SU-DHL-6 (cell line): ENCODE measurements at regions not wholly inside any gene's neighbourhood (a gene's known extent, or its start where the extent isn't known, plus 50 kb on each side); places are given as distances from the start of the nearest gene placed in this dataset.

Experiments
- H2AFZ ChIP-seq: fragments of 200-600 bp; sonication (generic); 2 replicates; pipeline ENCODE4 v1.6.1; 2014; ENCODE audit warnings: low read depth, mild to moderate bottlenecking, moderate library complexity, mixed read lengths, antibody characterized with exemption, low read length; ENCODE audit not compliant: severe bottlenecking
- H3F3A ChIP-seq: fragments of 200-600 bp; shearing (Covaris generic); 2 replicates; pipeline ENCODE4 v1.6.0; 2016; ENCODE audit warnings: antibody characterized with exemption, mild to moderate bottlenecking; ENCODE audit not compliant: insufficient read depth
- H3K27ac ChIP-seq: fragments of 200-600 bp; sonication (generic); 2 replicates; pipeline ENCODE4 v1.5.1; 2016; ENCODE audit warnings: low read depth, mild to moderate bottlenecking, low read length, moderate library complexity, mixed read lengths
- H3K27me3 ChIP-seq: fragments of 200-600 bp; sonication (generic), shearing (Covaris generic); 2 replicates; pipeline ENCODE4 v1.6.0; 2014; ENCODE audit warnings: mild to moderate bottlenecking, low read length
- H3K36me3 ChIP-seq: fragments of 200-600 bp; sonication (generic); 2 replicates; pipeline ENCODE4 v1.6.1; 2014; ENCODE audit warnings: mild to moderate bottlenecking, low read length, mixed read lengths
- H3K4me2 ChIP-seq: fragments of 300-600, 200-600 bp; shearing (Covaris generic), sonication (generic); 2 replicates; pipeline ENCODE4 v1.6.0; 2014; ENCODE audit warnings: low read length, low read depth, mild to moderate bottlenecking; ENCODE audit not compliant: poor library complexity, severe bottlenecking
- H3K4me3 ChIP-seq: fragments of 200-600 bp; sonication (generic); 2 replicates; pipeline ENCODE4 v1.5.1; 2014; ENCODE audit warnings: antibody characterized with exemption, low read length, mild to moderate bottlenecking, mixed read lengths; ENCODE audit not compliant: insufficient read depth, poor library complexity, severe bottlenecking
- H3K79me2 ChIP-seq: fragments of 200-600 bp; sonication (generic); 2 replicates; pipeline ENCODE4 v1.6.1; 2014; ENCODE audit warnings: mild to moderate bottlenecking, low read length, moderate library complexity; ENCODE audit not compliant: insufficient read depth
- H3K9ac ChIP-seq: fragments of 200-600 bp; sonication (generic); 2 replicates; pipeline ENCODE4 v1.7.0; 2014; ENCODE audit warnings: mild to moderate bottlenecking, low read length
- H3K9me2 ChIP-seq: fragments of 200-600 bp; sonication (generic); replicated peaks from 2 replicates; pipeline ENCODE4 v1.6.1; 2014; ENCODE audit warnings: low read length; ENCODE audit not compliant: insufficient read depth
- H3K9me3 ChIP-seq: fragments of 200-600 bp; sonication (generic); 2 replicates; pipeline ENCODE4 v1.6.1; 2014; ENCODE audit warnings: low read length, mixed read lengths; ENCODE audit not compliant: insufficient read depth
- H4K20me1 ChIP-seq: fragments of 200-600 bp; sonication (generic); 2 replicates; pipeline ENCODE4 v1.6.1; 2014; ENCODE audit warnings: low read depth, mild to moderate bottlenecking, antibody characterized with exemption, low read length, moderate library complexity, mixed read lengths
- CTCF ChIP-seq: fragments of 200-600 bp; sonication (generic); IDR thresholded peaks from one replicate; pipeline ENCODE4 v1.5.1; 2017; ENCODE audit warnings: antibody characterized with exemption, mild to moderate bottlenecking, low read length, moderate library complexity; ENCODE audit not compliant: insufficient read depth, poor library complexity, severe bottlenecking
- EZH2phosphoT487 ChIP-seq: fragments of 200-600 bp; sonication (generic), shearing (Covaris generic); conservative IDR thresholded peaks from 2 replicates; pipeline ENCODE4 v1.6.1; 2018; ENCODE audit warnings: mild to moderate bottlenecking, antibody characterized with exemption, low read length, moderate library complexity, mixed read lengths

- Histone ChIP-seq H3K27ac (no peak overlapping the region), H3K36me3 (no peaks in the 10 kb centered on the region), H3F3A (no peaks in the 10 kb centered on the region), H3K4me2 (no peak overlapping the region), H4K20me1 (no peaks in the 10 kb centered on the region), H3K27me3 (no peaks in the 10 kb centered on the region), H3K79me2 (no peaks in the 10 kb centered on the region), H3K4me3 (no peak overlapping the region), H3K9me2 (no peaks in the 10 kb centered on the region), H3K9ac (no peak overlapping the region), H3K9me3 (no peaks in the 10 kb centered on the region), H2AFZ (no peak overlapping the region)
- no peak for TF ChIP-seq CTCF
- no peak for TF ChIP-seq EZH2phosphoT487
Measured at GRCh38 chr1:10908266-10908665, 104.2 kb upstream of the TARDBP start.

- no peak overlapping the region for H3K9ac ChIP-seq
- no peaks in the 10 kb centered on the region for H3F3A ChIP-seq
- no peaks in the 10 kb centered on the region for H3K27me3 ChIP-seq
- no peaks in the 10 kb centered on the region for H3K79me2 ChIP-seq
- TF ChIP-seq EZH2phosphoT487: no peak
- peak; percentile 75 for TF ChIP-seq CTCF
- no peak overlapping the region for H3K27ac ChIP-seq
- no peaks in the 10 kb centered on the region for H3K9me3 ChIP-seq
- H2AFZ ChIP-seq: peak overlapping the region; percentile 62
- H3K4me3 ChIP-seq: no peak overlapping the region
- H3K4me2 ChIP-seq: no peak overlapping the region
- no peaks in the 10 kb centered on the region for H3K9me2 ChIP-seq
- no peaks in the 10 kb centered on the region for H3K36me3 ChIP-seq
- no peaks in the 10 kb centered on the region for H4K20me1 ChIP-seq
Measured at GRCh38 chr1:10909697-10910680, 102.5 kb upstream of the TARDBP start.

GRCh38 chr1:10910681-10911489 lies 101.6 kb upstream of the TARDBP start:
- Histone ChIP-seq H3K9me3 (no peaks in the 10 kb centered on the region), H3K4me3 (no peak overlapping the region), H2AFZ (no peak overlapping the region), H3F3A (no peaks in the 10 kb centered on the region), H3K27ac (no peak overlapping the region), H3K9me2 (no peaks in the 10 kb centered on the region), H3K4me2 (no peak overlapping the region), H4K20me1 (no peaks in the 10 kb centered on the region), H3K27me3 (no peaks in the 10 kb centered on the region), H3K79me2 (no peaks in the 10 kb centered on the region), H3K9ac (no peak overlapping the region), H3K36me3 (no peaks in the 10 kb centered on the region)
- TF ChIP-seq CTCF (no peak), EZH2phosphoT487 (no peak)
